ENCODE measurements at regions not wholly inside any gene's neighbourhood (a gene's known extent, or its start where the extent isn't known, plus 50 kb on each side); places are given as distances from the start of the nearest gene placed in this dataset.

DNA sequence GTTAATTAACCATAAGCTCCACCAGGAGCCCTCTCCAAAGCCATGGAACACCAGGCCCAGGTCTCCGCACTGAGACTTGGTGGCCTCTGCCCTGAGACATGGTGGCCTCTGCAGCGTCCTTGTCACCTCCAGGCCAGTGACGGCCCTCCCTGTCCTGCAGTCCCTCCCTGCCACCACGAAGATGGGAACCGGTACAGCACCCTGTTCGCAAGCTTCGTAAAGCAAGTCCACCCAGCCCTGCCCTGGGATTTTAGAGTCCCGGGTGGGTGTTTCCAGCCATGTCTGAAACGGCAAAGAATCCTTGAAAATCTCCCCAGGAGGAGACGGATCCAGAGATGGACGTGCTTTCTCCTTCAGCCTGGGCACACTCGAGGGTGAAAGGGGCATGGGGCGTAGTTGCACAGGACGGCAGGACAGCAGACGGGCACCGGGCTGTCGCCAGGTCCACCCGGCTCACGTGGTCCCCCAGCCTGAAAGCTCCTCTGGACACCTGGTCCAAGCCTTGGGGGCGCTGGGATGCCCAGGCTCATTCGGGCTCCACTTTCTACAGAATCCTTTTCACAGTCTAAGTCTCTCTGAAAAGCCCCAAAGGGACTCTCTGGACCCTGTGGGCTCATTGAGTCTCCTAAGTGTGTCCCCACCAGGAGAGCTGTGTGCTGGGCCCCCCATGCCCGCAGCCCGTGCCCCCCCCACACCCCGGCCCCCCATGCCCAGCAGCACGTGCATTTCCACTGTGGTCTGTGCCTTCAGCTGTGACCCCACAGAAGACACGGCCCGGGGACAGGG lies 456.2 kb downstream of the BRD1 start (continued):
- no peak for TF ChIP-seq RNF219 (CRISPR knock-in tag; IDR thresholded peaks at IDR 0.05)
- TF ChIP-seq CTCF (CRISPR knock-in tag; IDR thresholded peaks at IDR 0.05) = no peak
- TF ChIP-seq ZNF180 (CRISPR knock-in tag; IDR thresholded peaks at IDR 0.05; ENCODE audit: borderline replicate concordance, low read depth) = no peak
- TF ChIP-seq ATF1 (CRISPR knock-in tag; IDR thresholded peaks at IDR 0.05) = no peak
- TF ChIP-seq ZBTB1 (CRISPR knock-in tag; IDR thresholded peaks at IDR 0.05; ENCODE audit: borderline replicate concordance) = no peak
- TF ChIP-seq FOXC1 (CRISPR knock-in tag; IDR thresholded peaks at IDR 0.05; ENCODE audit: borderline replicate concordance) = no peak
- no peak for TF ChIP-seq ZNF839 (CRISPR knock-in tag; IDR thresholded peaks at IDR 0.05; ENCODE audit: borderline replicate concordance)
- no peak for TF ChIP-seq ARID5B (CRISPR knock-in tag; IDR thresholded peaks at IDR 0.05)

Measured in HepG2 (cell line).